SU-DHL-6 (cell line): ENCODE measurements at regions not wholly inside any gene's neighbourhood (a gene's known extent, or its start where the extent isn't known, plus 50 kb on each side); places are given as distances from the start of the nearest gene placed in this dataset.

Experiments used
- H2AFZ ChIP-seq: fragments of 200-600 bp; sonication (generic); 2 replicates; pipeline ENCODE4 v1.6.1; 2014; ENCODE audit warnings: low read depth, mild to moderate bottlenecking, moderate library complexity, mixed read lengths, antibody characterized with exemption, low read length; ENCODE audit not compliant: severe bottlenecking
- H3F3A ChIP-seq: fragments of 200-600 bp; shearing (Covaris generic); 2 replicates; pipeline ENCODE4 v1.6.0; 2016; ENCODE audit warnings: antibody characterized with exemption, mild to moderate bottlenecking; ENCODE audit not compliant: insufficient read depth
- H3K27ac ChIP-seq: fragments of 200-600 bp; sonication (generic); 2 replicates; pipeline ENCODE4 v1.5.1; 2016; ENCODE audit warnings: low read depth, mild to moderate bottlenecking, low read length, moderate library complexity, mixed read lengths
- H3K27me3 ChIP-seq: fragments of 200-600 bp; sonication (generic), shearing (Covaris generic); 2 replicates; pipeline ENCODE4 v1.6.0; 2014; ENCODE audit warnings: mild to moderate bottlenecking, low read length
- H3K36me3 ChIP-seq: fragments of 200-600 bp; sonication (generic); 2 replicates; pipeline ENCODE4 v1.6.1; 2014; ENCODE audit warnings: mild to moderate bottlenecking, low read length, mixed read lengths
- H3K4me2 ChIP-seq: fragments of 300-600, 200-600 bp; shearing (Covaris generic), sonication (generic); 2 replicates; pipeline ENCODE4 v1.6.0; 2014; ENCODE audit warnings: low read length, low read depth, mild to moderate bottlenecking; ENCODE audit not compliant: poor library complexity, severe bottlenecking
- H3K4me3 ChIP-seq: fragments of 200-600 bp; sonication (generic); 2 replicates; pipeline ENCODE4 v1.5.1; 2014; ENCODE audit warnings: antibody characterized with exemption, low read length, mild to moderate bottlenecking, mixed read lengths; ENCODE audit not compliant: insufficient read depth, poor library complexity, severe bottlenecking
- H3K79me2 ChIP-seq: fragments of 200-600 bp; sonication (generic); 2 replicates; pipeline ENCODE4 v1.6.1; 2014; ENCODE audit warnings: mild to moderate bottlenecking, low read length, moderate library complexity; ENCODE audit not compliant: insufficient read depth
- H3K9ac ChIP-seq: fragments of 200-600 bp; sonication (generic); 2 replicates; pipeline ENCODE4 v1.7.0; 2014; ENCODE audit warnings: mild to moderate bottlenecking, low read length
- H3K9me2 ChIP-seq: fragments of 200-600 bp; sonication (generic); replicated peaks from 2 replicates; pipeline ENCODE4 v1.6.1; 2014; ENCODE audit warnings: low read length; ENCODE audit not compliant: insufficient read depth
- H3K9me3 ChIP-seq: fragments of 200-600 bp; sonication (generic); 2 replicates; pipeline ENCODE4 v1.6.1; 2014; ENCODE audit warnings: low read length, mixed read lengths; ENCODE audit not compliant: insufficient read depth
- H4K20me1 ChIP-seq: fragments of 200-600 bp; sonication (generic); 2 replicates; pipeline ENCODE4 v1.6.1; 2014; ENCODE audit warnings: low read depth, mild to moderate bottlenecking, antibody characterized with exemption, low read length, moderate library complexity, mixed read lengths
- CTCF ChIP-seq: fragments of 200-600 bp; sonication (generic); IDR thresholded peaks from one replicate; pipeline ENCODE4 v1.5.1; 2017; ENCODE audit warnings: antibody characterized with exemption, mild to moderate bottlenecking, low read length, moderate library complexity; ENCODE audit not compliant: insufficient read depth, poor library complexity, severe bottlenecking
- EZH2phosphoT487 ChIP-seq: fragments of 200-600 bp; sonication (generic), shearing (Covaris generic); conservative IDR thresholded peaks from 2 replicates; pipeline ENCODE4 v1.6.1; 2018; ENCODE audit warnings: mild to moderate bottlenecking, antibody characterized with exemption, low read length, moderate library complexity, mixed read lengths

DNA sequence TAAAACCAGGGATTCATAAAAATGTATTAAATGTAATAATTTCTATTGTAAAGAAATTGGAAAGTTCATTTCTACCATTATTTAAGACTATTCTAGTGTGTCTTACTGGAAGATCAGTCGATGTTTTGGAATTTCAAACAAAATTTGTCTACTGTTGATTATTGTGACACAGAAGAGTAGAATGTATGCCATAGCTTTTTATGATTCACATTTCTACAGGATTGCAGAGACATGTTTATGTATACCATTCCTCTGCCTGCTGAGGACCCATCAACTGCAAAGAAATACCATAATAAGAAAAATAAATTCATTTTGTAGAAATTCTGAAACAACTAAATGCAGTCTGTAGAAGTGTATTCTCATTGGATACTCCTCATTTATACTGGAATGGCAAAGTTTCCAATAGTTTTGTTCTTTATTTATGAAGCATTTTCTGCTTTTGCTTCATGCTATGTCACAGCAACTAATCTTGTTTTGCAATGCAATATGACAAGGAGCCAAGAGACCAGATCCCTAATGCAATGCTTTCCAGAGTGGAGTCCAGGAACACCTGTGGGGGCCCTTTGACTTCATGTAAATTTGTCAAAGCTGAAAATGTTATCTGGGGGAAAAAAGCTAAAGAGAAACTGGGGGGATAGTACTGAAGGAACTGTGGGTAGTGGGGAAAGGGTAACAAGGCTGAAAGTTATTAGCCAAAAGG, 172.9 kb upstream of the LRIG3 start:
- Histone ChIP-seq H3K4me2 (no peak overlapping the region), H2AFZ (no peak overlapping the region), H4K20me1 (no peaks in the 10 kb centered on the region)

DNA sequence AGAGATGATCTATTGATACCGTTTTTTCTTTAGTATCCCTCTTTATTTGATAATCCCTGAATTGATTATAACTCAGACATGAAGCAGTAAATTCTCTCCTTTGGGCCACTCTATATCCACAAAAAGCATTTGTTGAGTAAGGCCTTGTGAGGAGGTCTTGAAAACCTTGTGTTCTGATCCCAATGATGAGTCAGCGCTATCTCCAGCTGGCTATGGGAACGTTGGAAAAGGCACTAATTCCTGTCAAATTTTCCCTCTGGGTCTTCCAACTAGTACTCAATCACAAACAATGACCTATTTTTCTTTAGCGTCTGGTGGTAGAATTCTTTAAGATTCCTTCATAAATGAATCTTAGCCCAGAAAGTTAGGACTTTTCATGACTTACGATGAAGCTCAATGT, 168.4 kb upstream of the LRIG3 start:
- Histone ChIP-seq H3K27ac (no peak overlapping the region), H2AFZ (no peak overlapping the region), H3K4me2 (no peak overlapping the region), H3K9ac (no peak overlapping the region), H3K9me2 (no peaks in the 10 kb centered on the region), H3K4me3 (no peak overlapping the region), H3K36me3 (no peaks in the 10 kb centered on the region), H3K79me2 (no peaks in the 10 kb centered on the region), H4K20me1 (no peaks in the 10 kb centered on the region), H3K27me3 (no peaks in the 10 kb centered on the region), H3K9me3 (no peaks in the 10 kb centered on the region), H3F3A (no peaks in the 10 kb centered on the region)
- no peak for TF ChIP-seq EZH2phosphoT487
- no peak for TF ChIP-seq CTCF

More for the DNA sequence above, 172.9 kb upstream of the LRIG3 start:
- no peaks in the 10 kb centered on the region for H3K79me2 ChIP-seq
- no peaks in the 10 kb centered on the region for H3F3A ChIP-seq
- H3K9me3 ChIP-seq: no peaks in the 10 kb centered on the region
- H3K9me2 ChIP-seq: no peaks in the 10 kb centered on the region
- no peak overlapping the region for H3K9ac ChIP-seq
- no peak overlapping the region for H3K4me3 ChIP-seq
- no peaks in the 10 kb centered on the region for H3K36me3 ChIP-seq
- no peak overlapping the region for H3K27ac ChIP-seq
- no peaks in the 10 kb centered on the region for H3K27me3 ChIP-seq
- TF ChIP-seq CTCF: no peak
- TF ChIP-seq EZH2phosphoT487: no peak

- Histone ChIP-seq H3K36me3 (no peaks in the 10 kb centered on the region), H3K27me3 (no peaks in the 10 kb centered on the region), H3K9me2 (no peaks in the 10 kb centered on the region), H2AFZ (no peak overlapping the region), H3F3A (no peaks in the 10 kb centered on the region), H3K4me3 (no peak overlapping the region), H3K27ac (no peak overlapping the region), H3K79me2 (no peaks in the 10 kb centered on the region), H3K9ac (no peak overlapping the region), H4K20me1 (no peaks in the 10 kb centered on the region), H3K4me2 (no peak overlapping the region), H3K9me3 (no peaks in the 10 kb centered on the region)
- TF ChIP-seq EZH2phosphoT487: no peak
- no peak for TF ChIP-seq CTCF
Measured at GRCh38 chr12:59087691-59088090, 167.4 kb upstream of the LRIG3 start.
